Stomach (tissue), 8 donors: ENCODE measurements at regions not wholly inside any gene's neighbourhood (a gene's known extent, or its start where the extent isn't known, plus 50 kb on each side); places are given as distances from the start of the nearest gene placed in this dataset.

Experiments
- DNase-seq, 2 donors: peaks; one replicate each; pipeline versions ENCODE4 v3.0.0 to v3.0.0-alpha.2; 2013 to 2019
- H3K27ac ChIP-seq, 5 donors: fragments of 200-600 bp in 4 of 5; sonication (generic) in 4 of 5; one replicate each; pipeline ENCODE4 v1.5.1; 2013 to 2019; ENCODE audit warnings: mild to moderate bottlenecking in 1 of 5, moderate library complexity in 1 of 5
- H3K27me3 ChIP-seq, 3 donors: fragments of 200-600 bp; sonication (generic); one replicate each; pipeline ENCODE4 v1.5.1; 2017 to 2019; ENCODE audit warnings: mixed run types in 1 of 3
- H3K36me3 ChIP-seq, 4 donors: fragments of 200-600 bp; sonication (generic); 1 replicate in 3 of 4; 2 replicates in 1 of 4; pipeline ENCODE4 v1.5.1; 2016 to 2019
- H3K4me1 ChIP-seq, 4 donors: fragments of 200-600 bp; sonication (generic); one replicate each; pipeline ENCODE4 v1.5.1; 2016 to 2019
- H3K4me3 ChIP-seq, 4 donors: fragments of 200-600 bp; sonication (generic) in 3 of 4; one replicate each; pipeline ENCODE4 v1.5.1; 2016 to 2019; ENCODE audit warnings: mild to moderate bottlenecking in 1 of 4
- H3K9me3 ChIP-seq, 4 donors: fragments of 200-600 bp; sonication (generic); one replicate each; pipeline ENCODE4 v1.5.1; 2016 to 2019
- EP300 ChIP-seq: sonication (generic); formaldehyde crosslinking; IDR thresholded peaks from one replicate; pipeline ENCODE4 v1.6.1; 2017; ENCODE audit warnings: antibody characterized with exemption
- POLR2A ChIP-seq, 4 donors: fragments of 450-650 bp; IDR thresholded peaks; one replicate each; pipeline ENCODE4 v1.6.1; 2016; ENCODE audit warnings: antibody characterized with exemption in 4 of 4, control low read depth in 2 of 4, mild to moderate bottlenecking in 1 of 4, moderate library complexity in 1 of 4
- POLR2AphosphoS5 ChIP-seq, 3 donors: sonication (generic); formaldehyde crosslinking; IDR thresholded peaks; one replicate each; pipeline ENCODE4 v1.6.1; 2016; ENCODE audit warnings: antibody characterized with exemption in 3 of 3
- WGBS, 5 donors: extraction: QIAGEN DNeasy Blood & Tissue Kit in 3 of 5; methylation state at CpG; one replicate each; pipeline versions ENCODE4 v1.1.5 to v1.1.7; 2013 to 2018; 5-methylcytosine and 5-hydroxymethylcytosine counted together
- intact Hi-C: fragments of 100-400 bp; cut with DNase I; formaldehyde crosslinking; loops from one replicate; pipeline ENCODE4 v1.15.1; 2023; ENCODE audit warnings: low total_unique reads
- TF ChIP-seq, protein P1 (sequence below), 7 experiments: fragments of 450-650 bp in 4 of 7; fragments of 200-600 bp in 3 of 7; sonication (generic) in 3 of 7; IDR thresholded peaks; one replicate each; pipeline ENCODE4 v1.5.1; 2016 to 2019; ENCODE audit warnings: antibody characterized with exemption in 7 of 7, control low read depth in 2 of 7, mild to moderate bottlenecking in 1 of 7
- donor health status: healthy with polysubstance abuse.
- donor health status: Bipolar disorder and iron deficiency.
- donor health status: healthy.

- Histone ChIP-seq H3K9me3 (no peaks in the 10 kb centered on the region), H3K27me3 (no peaks in the 10 kb centered on the region), H3K36me3 (no peaks in the 10 kb centered on the region), H3K27ac (no peak overlapping the region), H3K4me1 (no peaks in the 10 kb centered on the region), H3K4me3 (no peak overlapping the region)
- intact Hi-C loops: no loop called here
- TF ChIP-seq, protein P1, sequence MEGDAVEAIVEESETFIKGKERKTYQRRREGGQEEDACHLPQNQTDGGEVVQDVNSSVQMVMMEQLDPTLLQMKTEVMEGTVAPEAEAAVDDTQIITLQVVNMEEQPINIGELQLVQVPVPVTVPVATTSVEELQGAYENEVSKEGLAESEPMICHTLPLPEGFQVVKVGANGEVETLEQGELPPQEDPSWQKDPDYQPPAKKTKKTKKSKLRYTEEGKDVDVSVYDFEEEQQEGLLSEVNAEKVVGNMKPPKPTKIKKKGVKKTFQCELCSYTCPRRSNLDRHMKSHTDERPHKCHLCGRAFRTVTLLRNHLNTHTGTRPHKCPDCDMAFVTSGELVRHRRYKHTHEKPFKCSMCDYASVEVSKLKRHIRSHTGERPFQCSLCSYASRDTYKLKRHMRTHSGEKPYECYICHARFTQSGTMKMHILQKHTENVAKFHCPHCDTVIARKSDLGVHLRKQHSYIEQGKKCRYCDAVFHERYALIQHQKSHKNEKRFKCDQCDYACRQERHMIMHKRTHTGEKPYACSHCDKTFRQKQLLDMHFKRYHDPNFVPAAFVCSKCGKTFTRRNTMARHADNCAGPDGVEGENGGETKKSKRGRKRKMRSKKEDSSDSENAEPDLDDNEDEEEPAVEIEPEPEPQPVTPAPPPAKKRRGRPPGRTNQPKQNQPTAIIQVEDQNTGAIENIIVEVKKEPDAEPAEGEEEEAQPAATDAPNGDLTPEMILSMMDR (IDR thresholded peaks at IDR 0.05): no peak
- TF ChIP-seq POLR2AphosphoS5 (IDR thresholded peaks at IDR 0.05) (no peak), EP300 (no peak), POLR2A (IDR thresholded peaks at IDR 0.05) (no peak)
- no peak for DNase-seq
Measured at GRCh38 chr4:132502096-132502552, 647.0 kb upstream of the PCDH10 start.

GRCh38 chr4:132504438-132504837 is 644.7 kb upstream of the PCDH10 start:
- H3K4me3 ChIP-seq: no peak overlapping the region
- WGBS, 5 donors: 61 to 67% (median 64%) methylated on average over 2 of the region's 2 CpGs
- no peaks in the 10 kb centered on the region for H3K9me3 ChIP-seq
- intact Hi-C loops: no loop called here
- H3K27ac ChIP-seq: no peak overlapping the region
- TF ChIP-seq EP300: no peak
- TF ChIP-seq, protein P1 (IDR thresholded peaks at IDR 0.05): no peak
- TF ChIP-seq POLR2AphosphoS5 (IDR thresholded peaks at IDR 0.05): no peak
- no peak for TF ChIP-seq POLR2A (IDR thresholded peaks at IDR 0.05)
- no peaks in the 10 kb centered on the region for H3K27me3 ChIP-seq
- no peaks in the 10 kb centered on the region for H3K36me3 ChIP-seq
- no peaks in the 10 kb centered on the region for H3K4me1 ChIP-seq
- DNase-seq: no peak

DNA sequence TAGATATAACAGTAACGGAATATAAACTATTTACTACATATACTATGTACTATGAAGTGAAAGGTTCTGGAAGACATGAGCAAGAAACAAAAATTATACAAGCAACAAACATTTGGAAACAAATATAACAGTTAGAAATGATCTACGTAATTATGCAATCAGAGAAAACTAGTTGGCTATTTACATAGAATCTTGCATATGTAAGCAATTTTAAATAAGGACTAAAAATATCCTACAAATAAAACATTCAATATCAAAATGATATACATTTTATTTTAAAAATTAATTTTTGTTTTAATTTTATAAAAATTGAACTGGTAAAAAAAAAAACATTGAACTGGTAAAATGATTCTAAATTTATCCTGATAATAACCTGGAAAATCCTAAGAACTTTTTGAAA is 642.5 kb upstream of the PCDH10 start:
- 80 to 92% (median 89%) methylated on average over 2 of the region's 2 CpGs for WGBS, 5 donors
- intact Hi-C loops: no loop called here
- Histone ChIP-seq H3K36me3 (no peaks in the 10 kb centered on the region), H3K9me3 (no peaks in the 10 kb centered on the region), H3K4me3 (no peak overlapping the region), H3K27ac (no peak overlapping the region), H3K4me1 (no peaks in the 10 kb centered on the region), H3K27me3 (no peaks in the 10 kb centered on the region)
- DNase-seq: no peak
- TF ChIP-seq POLR2AphosphoS5 (IDR thresholded peaks at IDR 0.05) (no peak), POLR2A (IDR thresholded peaks at IDR 0.05) (no peak), EP300 (no peak)
- TF ChIP-seq, protein P1 (IDR thresholded peaks at IDR 0.05): no peak

GRCh38 chr4:132513491-132513890 is 635.6 kb upstream of the PCDH10 start:
- TF ChIP-seq, protein P1 (IDR thresholded peaks at IDR 0.05): no peak
- TF ChIP-seq POLR2A (IDR thresholded peaks at IDR 0.05) (no peak), EP300 (no peak), POLR2AphosphoS5 (IDR thresholded peaks at IDR 0.05) (no peak)
- 30 to 46% (median 35%) methylated on average over 2 of the region's 2 CpGs for WGBS, 5 donors
- Histone ChIP-seq H3K36me3 (no peaks in the 10 kb centered on the region), H3K27ac (no peak overlapping the region), H3K4me1 (no peaks in the 10 kb centered on the region), H3K27me3 (no peaks in the 10 kb centered on the region), H3K9me3 (no peaks in the 10 kb centered on the region), H3K4me3 (no peak overlapping the region)
- DNase-seq: no peak
- intact Hi-C loops: no loop called here
